ENCODE measurements at regions not wholly inside any gene's neighbourhood (a gene's known extent, or its start where the extent isn't known, plus 50 kb on each side); places are given as distances from the start of the nearest gene placed in this dataset.

DNA sequence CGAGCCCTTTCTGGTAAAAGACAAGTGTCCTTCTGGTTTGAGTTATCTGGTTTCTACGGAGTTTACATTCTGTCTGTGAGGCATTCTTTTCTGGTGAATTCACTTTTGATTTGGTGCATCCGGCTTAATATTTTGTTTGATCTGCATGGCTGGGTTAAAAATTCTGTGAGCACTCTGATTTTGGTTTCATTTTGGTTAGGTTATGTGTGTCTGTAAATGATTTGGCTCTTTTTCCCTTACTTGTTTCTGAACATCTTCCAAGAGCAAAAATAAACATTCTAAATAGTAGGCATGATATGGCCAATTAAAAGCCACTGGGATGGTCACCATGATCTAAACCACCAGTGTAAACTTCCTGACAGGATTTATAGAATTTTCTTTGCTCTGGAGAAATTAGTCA, 85.7 kb upstream of the PTPN13 start:
- TF ChIP-seq EP300 (IDR thresholded peaks at IDR 0.05): no peak
- no peak for TF ChIP-seq POLR2A (IDR thresholded peaks at IDR 0.05)
